BE2C (cell line): ENCODE measurements at regions not wholly inside any gene's neighbourhood (a gene's known extent, or its start where the extent isn't known, plus 50 kb on each side); places are given as distances from the start of the nearest gene placed in this dataset.

Experiments used
- DNase-seq: peaks from one replicate; pipeline ENCODE4 v3.0.0-alpha.2; 2020
- H3K27me3 ChIP-seq: fragments of 250-450 bp; sonication (Bioruptor Pico); 2 replicates; pipeline ENCODE4 v1.5.1; 2020; ENCODE audit warnings: mild to moderate bottlenecking
- H3K36me3 ChIP-seq: fragments of 250-450 bp; sonication (Bioruptor Pico); 2 replicates; pipeline ENCODE4 v1.5.1; 2020; ENCODE audit warnings: mild to moderate bottlenecking
- H3K4me1 ChIP-seq: fragments of 250-450 bp; sonication (Bioruptor Pico); 2 replicates; pipeline ENCODE4 v1.5.1; 2020
- H3K4me3 ChIP-seq: 2 replicates; pipeline ENCODE4 v1.5.1; 2011; ENCODE audit warnings: low read depth, low read length
- H3K9me3 ChIP-seq: fragments of 250-450 bp; sonication (Bioruptor Pico); 2 replicates; pipeline ENCODE4 v1.5.1; 2020
- CTCF ChIP-seq: IDR thresholded peaks from 2 replicates; pipeline ENCODE4 v1.5.1; 2012; ENCODE audit warnings: mild to moderate bottlenecking, low read depth, low read length

- Histone ChIP-seq H3K4me3 (no peak overlapping the region), H3K27me3 (no peaks in the 10 kb centered on the region), H3K4me1 (no peaks in the 10 kb centered on the region), H3K36me3 (no peaks in the 10 kb centered on the region), H3K9me3 (no peaks in the 10 kb centered on the region)
- no peak for TF ChIP-seq CTCF
- no peak for DNase-seq
These were observed 125.2 kb upstream of the SNX19 start for GRCh38 chr11:131041331-131042040.

- TF ChIP-seq CTCF, result no peak
- H3K27me3 ChIP-seq, result no peaks in the 10 kb centered on the region
- H3K9me3 ChIP-seq, result no peaks in the 10 kb centered on the region
- H3K36me3 ChIP-seq, result no peaks in the 10 kb centered on the region
- H3K4me3 ChIP-seq, result no peak overlapping the region
- no peak for DNase-seq
- no peaks in the 10 kb centered on the region for H3K4me1 ChIP-seq
These were observed 125.7 kb upstream of the SNX19 start for GRCh38 chr11:131042041-131042390.

DNA sequence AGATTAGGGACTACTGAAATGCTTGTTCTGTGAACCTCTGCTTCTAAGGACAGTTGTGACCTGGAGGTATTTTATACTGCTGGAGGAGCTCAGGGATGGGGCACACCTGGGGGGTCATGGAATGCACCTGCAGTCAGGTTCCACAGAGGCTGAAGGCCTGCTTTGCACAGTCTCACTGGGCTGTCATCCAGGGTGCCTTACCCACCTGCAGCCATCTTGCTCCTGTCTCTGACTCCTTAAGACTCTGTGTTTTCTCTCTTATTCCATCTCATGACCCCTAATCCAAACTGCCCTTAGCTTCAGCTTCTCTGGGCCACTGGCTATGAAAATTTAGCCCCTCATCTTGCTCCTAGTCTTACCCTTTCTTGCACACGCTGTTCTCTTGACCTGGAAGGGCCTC, 127.0 kb upstream of the SNX19 start:
- no peak overlapping the region for H3K4me3 ChIP-seq
- H3K9me3 ChIP-seq, result no peaks in the 10 kb centered on the region
- no peak for TF ChIP-seq CTCF
- H3K36me3 ChIP-seq, result no peaks in the 10 kb centered on the region
- H3K27me3 ChIP-seq, result no peaks in the 10 kb centered on the region
- H3K4me1 ChIP-seq, result no peaks in the 10 kb centered on the region
- DNase-seq, result no peak

- TF ChIP-seq CTCF, result no peak
- H3K9me3 ChIP-seq, result no peaks in the 10 kb centered on the region
- H3K27me3 ChIP-seq, result no peaks in the 10 kb centered on the region
- no peak for DNase-seq
- H3K4me3 ChIP-seq, result no peak overlapping the region
- no peaks in the 10 kb centered on the region for H3K36me3 ChIP-seq
- no peaks in the 10 kb centered on the region for H3K4me1 ChIP-seq
These were observed 128.6 kb upstream of the SNX19 start for GRCh38 chr11:131044851-131045250.

DNA sequence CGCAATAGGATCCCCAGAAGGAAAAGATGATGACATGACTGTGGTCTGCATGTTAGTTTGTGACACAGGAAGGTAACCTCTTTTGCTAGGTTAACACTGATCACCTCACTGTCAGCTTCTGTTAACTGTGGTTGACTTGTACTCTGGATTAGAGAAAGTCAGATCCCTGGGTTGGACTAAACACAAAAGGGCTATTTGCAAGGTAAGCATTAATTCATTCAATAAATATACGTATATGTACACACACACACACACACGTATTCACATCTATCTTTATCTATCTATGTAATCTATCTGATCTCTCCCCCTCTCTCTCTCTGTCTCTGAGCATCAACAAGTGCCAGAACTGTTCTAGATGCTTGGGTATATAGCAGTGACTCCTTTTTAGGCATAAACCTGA, 136.1 kb upstream of the SNX19 start:
- Histone ChIP-seq H3K36me3 (no peaks in the 10 kb centered on the region), H3K9me3 (no peaks in the 10 kb centered on the region), H3K4me1 (no peaks in the 10 kb centered on the region), H3K27me3 (no peaks in the 10 kb centered on the region), H3K4me3 (no peak overlapping the region)
- no peak for DNase-seq
- TF ChIP-seq CTCF, result no peak

DNA sequence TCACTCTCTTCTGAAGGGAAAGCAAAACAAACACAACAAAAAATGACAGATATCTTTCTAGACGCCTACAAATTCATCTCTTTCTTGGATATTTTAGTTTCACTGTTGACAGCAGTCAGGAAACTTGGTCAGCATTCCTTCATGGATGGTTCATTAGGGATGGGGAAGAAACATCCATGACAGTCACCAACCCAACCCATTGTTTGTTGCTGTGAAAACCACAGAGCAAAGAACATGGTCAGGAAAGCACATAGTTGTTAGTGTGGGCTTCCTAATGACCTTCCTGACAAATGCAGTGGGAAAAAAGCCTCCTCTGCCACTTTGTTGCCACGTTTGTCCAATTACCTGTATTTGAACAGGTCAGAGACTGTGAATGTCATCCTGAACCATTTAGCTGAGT, 139.8 kb upstream of the SNX19 start:
- TF ChIP-seq CTCF, result no peak
- Histone ChIP-seq H3K9me3 (no peaks in the 10 kb centered on the region), H3K36me3 (no peaks in the 10 kb centered on the region), H3K4me1 (no peaks in the 10 kb centered on the region), H3K27me3 (no peaks in the 10 kb centered on the region), H3K4me3 (no peak overlapping the region)
- no peak for DNase-seq
